ENCODE measurements at regions not wholly inside any gene's neighbourhood (a gene's known extent, or its start where the extent isn't known, plus 50 kb on each side); places are given as distances from the start of the nearest gene placed in this dataset.

- TF ChIP-seq RNF2 (IDR thresholded peaks at IDR 0.05; ENCODE audit: borderline replicate concordance, low read depth, low read length, missing control alignments, poor library complexity, severe bottlenecking) (no peak), CTCF (IDR thresholded peaks at IDR 0.05; ENCODE audit: control extremely low read depth in 1 of 3, insufficient read depth in 1 of 3, low read depth in 1 of 3, low read length in 3 of 3) (no peak)
Measured at GRCh38 chr4:82194329-82194728, 179.5 kb downstream of the HNRNPD start.

All from H1 (cell line).